GM10266 (cell line): ENCODE measurements at regions not wholly inside any gene's neighbourhood (a gene's known extent, or its start where the extent isn't known, plus 50 kb on each side); places are given as distances from the start of the nearest gene placed in this dataset.

ENCODE experiments used
- DNase-seq: peaks from one replicate; pipeline ENCODE4 v3.0.0; 2012; ENCODE audit errors: extremely low spot score
- CTCF ChIP-seq: IDR thresholded peaks from 2 replicates; pipeline ENCODE4 v1.5.1; 2012; ENCODE audit warnings: mild to moderate bottlenecking, low read depth; ENCODE audit not compliant: control insufficient read depth, insufficient read depth; ENCODE audit errors: missing control alignments

- DNase-seq = no peak
- no peak for TF ChIP-seq CTCF
Observed at GRCh38 chr12:47591361-47591791, 114.5 kb downstream of the RPAP3 start.

GRCh38 chr12:47590771-47591360 is 115.0 kb downstream of the RPAP3 start:
- no peak for DNase-seq
- TF ChIP-seq CTCF = no peak

DNA sequence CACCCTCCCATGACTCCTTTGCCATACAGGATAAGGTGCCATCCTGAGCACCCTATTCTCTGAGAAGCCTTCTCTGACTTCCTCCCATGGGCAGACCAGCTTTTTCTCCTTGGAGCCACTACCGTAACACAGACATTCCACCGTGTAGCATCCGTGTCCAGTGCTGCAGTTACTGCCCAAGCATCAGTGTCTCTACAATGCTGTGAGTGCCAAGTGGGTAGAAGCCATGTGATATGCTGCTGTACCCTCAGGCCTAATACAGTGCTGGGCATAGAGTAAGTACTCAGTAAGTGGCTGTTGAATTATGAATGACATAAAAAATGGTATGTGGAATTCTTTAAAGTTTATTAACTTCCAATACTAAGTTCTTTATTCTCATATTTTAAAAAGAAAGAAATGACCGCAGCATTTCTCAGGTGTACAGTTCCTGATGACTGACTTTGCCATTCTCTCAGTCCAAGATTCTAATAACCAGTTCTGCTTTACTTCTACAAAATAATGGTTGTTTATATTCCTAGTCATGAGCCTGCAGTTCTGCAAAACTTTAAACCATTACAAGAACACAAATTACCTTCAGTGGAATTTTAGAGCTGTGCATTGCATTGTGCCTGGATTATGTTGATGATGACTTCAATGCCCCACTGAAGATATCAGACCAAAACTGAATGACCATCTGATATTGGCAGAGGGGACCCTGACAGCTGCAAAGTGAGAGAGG is 118.7 kb downstream of the RPAP3 start:
- no peak for DNase-seq
- TF ChIP-seq CTCF = no peak

DNA sequence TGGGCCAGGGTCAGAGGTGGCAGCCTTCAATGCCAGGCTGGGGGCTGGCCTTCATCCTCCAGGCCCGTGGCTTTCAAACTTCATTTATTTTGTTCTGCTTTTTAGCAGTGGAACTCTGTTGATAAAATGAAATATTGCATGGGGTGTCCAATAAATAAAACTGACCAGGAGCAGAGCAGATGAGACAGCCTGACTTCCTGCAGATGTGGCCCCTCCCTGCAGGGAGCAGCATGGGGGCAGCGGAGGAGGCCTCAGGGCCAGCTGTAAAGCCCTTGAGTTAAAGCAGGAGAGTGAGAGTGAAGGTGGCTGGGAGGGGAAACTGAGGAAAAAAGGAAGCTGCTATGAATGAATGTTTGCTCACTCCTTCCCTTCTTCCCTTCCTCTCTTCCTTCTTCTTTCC is 120.3 kb downstream of the RPAP3 start:
- no peak for DNase-seq
- no peak for TF ChIP-seq CTCF

DNA sequence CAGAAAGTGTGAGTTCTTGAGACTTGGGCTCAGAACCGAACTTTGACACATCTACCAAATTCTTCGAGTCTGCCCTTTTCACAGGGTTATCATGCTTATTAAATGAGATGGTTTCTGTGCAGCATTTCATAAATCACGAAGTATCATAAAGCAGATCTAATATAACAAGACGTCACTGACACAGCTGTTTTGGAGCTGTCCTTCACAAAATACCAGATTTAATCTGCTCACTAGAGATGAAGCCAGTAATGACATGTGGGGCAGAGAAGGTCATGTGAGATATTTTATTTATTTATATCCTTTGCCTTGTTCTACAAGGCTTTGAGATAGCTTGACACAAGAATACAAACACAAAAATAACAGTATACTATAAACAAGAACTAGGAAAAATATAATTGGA is 127.0 kb downstream of the RPAP3 start:
- DNase-seq = no peak
- no peak for TF ChIP-seq CTCF

GRCh38 chr12:47577206-47577989 is 128.4 kb downstream of the RPAP3 start:
- no peak for TF ChIP-seq CTCF
- DNase-seq = no peak

DNA sequence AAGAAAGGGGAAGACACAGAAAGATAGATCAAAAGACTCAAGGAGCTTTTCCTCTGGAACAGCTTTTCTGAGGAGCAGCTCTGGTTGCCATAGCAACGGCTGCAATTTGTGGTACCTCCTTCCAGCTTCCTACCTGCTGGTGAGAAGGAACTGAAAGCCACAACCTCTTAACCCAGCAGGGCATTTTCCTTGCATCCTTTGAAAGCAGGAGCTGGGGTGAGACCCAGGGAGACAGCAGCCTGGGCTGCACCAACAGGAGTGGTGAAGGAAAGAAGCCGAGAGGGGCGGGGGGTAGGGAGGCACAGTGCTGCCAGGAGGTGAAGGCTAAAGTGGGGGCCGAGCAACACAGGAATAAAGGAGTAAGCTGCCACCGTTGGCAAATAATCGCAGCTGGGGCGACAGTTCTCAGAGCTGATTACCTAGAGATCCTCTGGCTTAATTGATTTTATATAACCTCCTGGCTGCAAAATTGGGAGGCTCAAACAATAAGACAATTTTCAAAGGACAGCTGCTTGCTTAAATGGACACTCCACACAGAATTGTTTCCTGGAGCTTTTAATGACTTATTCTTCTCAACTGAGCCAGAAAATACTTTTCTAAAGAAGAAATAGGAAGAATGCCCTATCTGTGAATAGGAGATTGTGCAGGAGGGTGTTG is 129.4 kb downstream of the RPAP3 start:
- TF ChIP-seq CTCF = no peak
- no peak for DNase-seq
